K562 (cell line): ENCODE measurements at regions not wholly inside any gene's neighbourhood (a gene's known extent, or its start where the extent isn't known, plus 50 kb on each side); places are given as distances from the start of the nearest gene placed in this dataset.

ENCODE experiments used
- ATAC-seq: fragments of 200-7000 bp; cut with Tn5 transposase; 3 replicates; pipeline ENCODE4 v1.9.1; 2020; ENCODE audit warnings: moderate library complexity
- BruUV-seq: library from RNA; stranded (reverse); fragments of 400-500 nt; replicated peaks from 2 replicates; lab custom pipeline; 2021; lab: Mats Ljungman, UMichigan
- CTCF ChIA-PET: fragments of 300-600 bp; formaldehyde crosslinking; extraction: SDS; loops from one replicate; lab custom pipeline; 2021; ENCODE audit warnings: low intra/inter-chr PET ratio; lab: Yijun Ruan, JAX
- POLR2A ChIA-PET: fragments of 300-600, 350-650 bp; sonication (Branson Sonifier 250); formaldehyde crosslinking; extraction: SDS; loops from one replicate; lab custom pipeline; 2021; ENCODE audit warnings: antibody characterized with exemption, inconsistent platforms; lab: Yijun Ruan, JAX
- DNase-seq, 4 experiments: peaks; one replicate each; pipeline versions ENCODE4 v3.0.0 to v3.0.0-alpha.2; 2011 to 2018; ENCODE audit warnings: low spot score in 3 of 4, mixed read lengths in 3 of 4; ENCODE audit errors: extremely low read depth in 1 of 4
- FAIRE-seq: peaks from 2 replicates; lab custom pipeline; 2011; peaks lifted over from hg19 to GRCh38; lab: Jason Lieb, UNC
- H2AFZ ChIP-seq: 2 replicates; pipeline ENCODE4 v1.6.0; 2011; ENCODE audit warnings: low read depth, low read length, control low read depth, inconsistent platforms
- H3K27ac ChIP-seq: fragments of 200-600 bp; 3 replicates; pipeline ENCODE4 v1.8.0; 2011; ENCODE audit warnings: low read depth, mild to moderate bottlenecking, control low read depth, inconsistent platforms, low read length, moderate library complexity, mixed read lengths; ENCODE audit errors: extremely low read depth
- H3K27me3 ChIP-seq, 2 experiments: fragments of 300-600 bp in 1 of 2; 2 replicates in 1 of 2; 3 replicates in 1 of 2; pipeline versions ENCODE4 v1.6.0 to v1.8.0; 2011; ENCODE audit warnings: inconsistent platforms in 2 of 2, low read length in 2 of 2, mild to moderate bottlenecking in 1 of 2, mixed read lengths in 1 of 2, moderate library complexity in 1 of 2; ENCODE audit not compliant: control insufficient read depth in 2 of 2, insufficient read depth in 2 of 2
- H3K36me3 ChIP-seq: fragments of 300-600 bp; 3 replicates; pipeline ENCODE4 v1.8.0; 2011; ENCODE audit warnings: mild to moderate bottlenecking, low read length, inconsistent platforms; ENCODE audit not compliant: control insufficient read depth, insufficient read depth
- H3K4me1 ChIP-seq, 2 experiments: fragments of 200-600 bp in 1 of 2; replicated peaks in 1 of 2; 2 replicates in 1 of 2; 3 replicates in 1 of 2; pipeline versions ENCODE4 v1.5.1 to v1.8.0; 2011; ENCODE audit warnings: inconsistent platforms in 2 of 2, low read length in 2 of 2, mild to moderate bottlenecking in 1 of 2, mixed read lengths in 1 of 2, moderate library complexity in 1 of 2; ENCODE audit not compliant: control insufficient read depth in 2 of 2, insufficient read depth in 2 of 2
- H3K4me2 ChIP-seq: 2 replicates; pipeline ENCODE4 v1.6.1; 2011; ENCODE audit warnings: low read length, control low read depth, inconsistent platforms, mixed read lengths; ENCODE audit not compliant: insufficient read depth
- H3K4me3 ChIP-seq: fragments of 200-600 bp; sonication (generic), shearing (Covaris generic); 2 replicates; pipeline ENCODE4 v1.5.1; 2016; ENCODE audit warnings: control low read depth, inconsistent platforms
- H3K79me2 ChIP-seq: fragments of 200-600 bp; 3 replicates; pipeline ENCODE4 v1.8.0; 2011; ENCODE audit warnings: low read length, inconsistent platforms; ENCODE audit not compliant: control insufficient read depth, insufficient read depth
- H3K9ac ChIP-seq, 2 experiments: 2 replicates each; pipeline versions ENCODE4 v1.6.0 to v1.6.1; 2011; ENCODE audit warnings: low read depth in 2 of 2, low read length in 2 of 2, control low read depth in 1 of 2, inconsistent platforms in 1 of 2, mild to moderate bottlenecking in 1 of 2, mixed read lengths in 1 of 2; ENCODE audit not compliant: insufficient read depth in 1 of 2
- H3K9me1 ChIP-seq: one replicate; pipeline ENCODE4 v1.6.0; 2011; ENCODE audit warnings: inconsistent platforms, mild to moderate bottlenecking, low read length, moderate library complexity; ENCODE audit not compliant: control insufficient read depth, insufficient read depth
- H3K9me3 ChIP-seq: replicated peaks from 2 replicates; pipeline ENCODE4 v1.5.1; 2011; ENCODE audit warnings: low read depth, low read length, inconsistent platforms; ENCODE audit not compliant: control insufficient read depth, insufficient read depth
- H4K20me1 ChIP-seq: replicated peaks from 2 replicates; pipeline ENCODE4 v1.6.1; 2011; ENCODE audit warnings: low read length, inconsistent platforms, mixed read lengths; ENCODE audit not compliant: control insufficient read depth, insufficient read depth
- ARHGAP35 ChIP-seq: fragments of 450-650 bp; IDR thresholded peaks from 2 replicates; pipeline ENCODE4 v1.6.1; 2018; ENCODE audit not compliant: partially characterized antibody
- BACH1 ChIP-seq: fragments of 200-800 bp; sonication (Bioruptor generic); IDR thresholded peaks from 2 replicates; pipeline ENCODE4 v1.6.1; 2016; ENCODE audit warnings: missing genetic modification characterization, missing compliant biosample characterization
- CBX3 ChIP-seq, 2 experiments: IDR thresholded peaks; 1 replicate in 1 of 2; 2 replicates in 1 of 2; pipeline ENCODE4 v1.6.1; 2012; ENCODE audit warnings: inconsistent platforms in 2 of 2, low read length in 2 of 2, borderline replicate concordance in 1 of 2, control low read depth in 1 of 2
- CREB1 ChIP-seq, 2 experiments: sonication (generic) in 1 of 2; formaldehyde crosslinking in 1 of 2; IDR thresholded peaks; 2 replicates each; pipeline versions ENCODE4 v1.6.1 to v1.8.0; 2012 to 2022; ENCODE audit warnings: inconsistent platforms in 1 of 2, mild to moderate bottlenecking in 1 of 2, missing genetic modification reagents in 1 of 2, moderate library complexity in 1 of 2
- CTBP1 ChIP-seq: fragments of 450-650 bp; IDR thresholded peaks from 2 replicates; pipeline ENCODE4 v1.6.1; 2016; ENCODE audit warnings: borderline replicate concordance
- ETV1 ChIP-seq: fragments of 450-650 bp; conservative IDR thresholded peaks from 2 replicates; pipeline ENCODE4 v1.6.1; 2016; ENCODE audit warnings: missing genetic modification characterization, control low read depth, low read depth, missing compliant biosample characterization
- MTA1 ChIP-seq: fragments of 450-650 bp; IDR thresholded peaks from 2 replicates; pipeline ENCODE4 v1.6.1; 2017; ENCODE audit warnings: borderline replicate concordance
- MYNN ChIP-seq, 2 experiments: sonication (generic); formaldehyde crosslinking in 1 of 2; IDR thresholded peaks; 2 replicates each; pipeline versions ENCODE4 v1.5.0 to v1.6.1; 2016 to 2020; ENCODE audit warnings: antibody characterized with exemption in 1 of 2, missing genetic modification reagents in 1 of 2
- NFIX ChIP-seq: fragments of 250-450 bp; sonication (Bioruptor Pico); IDR thresholded peaks from 2 replicates; pipeline ENCODE4 v1.4.0; 2020; ENCODE audit warnings: low read depth, mild to moderate bottlenecking, moderate library complexity
- SRSF3 ChIP-seq: fragments of 200-400 bp; formaldehyde crosslinking; IDR thresholded peaks from 2 replicates; pipeline ENCODE4 v1.6.1; 2016; ENCODE audit warnings: mild to moderate bottlenecking, low read length, moderate library complexity; ENCODE audit not compliant: insufficient read depth
- TRIM24 ChIP-seq, 2 experiments: fragments of 450-650 bp; IDR thresholded peaks; 2 replicates each; pipeline ENCODE4 v1.6.1; 2016
- TRIM28 ChIP-seq: fragments of 450-650 bp; IDR thresholded peaks from 2 replicates; pipeline ENCODE4 v1.6.1; 2017
- WHSC1 ChIP-seq: IDR thresholded peaks from one replicate; pipeline ENCODE4 v1.6.1; 2012; ENCODE audit warnings: low read length, control low read depth, inconsistent platforms
- ZNF174 ChIP-seq: fragments of 250-450 bp; sonication (Bioruptor Pico); IDR thresholded peaks from 2 replicates; pipeline ENCODE4 v1.4.0; 2020; ENCODE audit warnings: mild to moderate bottlenecking
- ZNF584 ChIP-seq: fragments of 200-800 bp; sonication (Bioruptor generic); IDR thresholded peaks from 2 replicates; pipeline ENCODE4 v1.6.1; 2016; ENCODE audit warnings: low read depth, mild to moderate bottlenecking, missing genetic modification characterization, missing compliant biosample characterization
- WGBS: fragments of 100-300 bp; shearing (Covaris generic); methylation state at CpG from one replicate; pipeline ENCODE4 v1.1.6; 2016; ENCODE audit warnings: low coverage, mixed read lengths; ENCODE audit not compliant: insufficient coverage; ENCODE audit errors: missing lambda C conversion rate; 5-methylcytosine and 5-hydroxymethylcytosine counted together
- in situ Hi-C: fragments of 300-500 bp; cut with MboI; formaldehyde crosslinking; loops from 4 replicates; pipeline ENCODE4 v1.15.0; 2018; ENCODE audit warnings: inconsistent platforms, mixed read lengths
- intact Hi-C: fragments of 100-400 bp; cut with micrococcal nuclease; formaldehyde crosslinking; loops from 2 replicates; pipeline ENCODE4 v1.14.2; 2022
- TF ChIP-seq, protein P1 (sequence below), 2 experiments: fragments of 150-350 bp in 1 of 2; IDR thresholded peaks; 2 replicates each; pipeline ENCODE4 v1.6.1; 2012 to 2016; ENCODE audit warnings: low read depth in 2 of 2, low read length in 2 of 2, mild to moderate bottlenecking in 1 of 2, moderate library complexity in 1 of 2
- TF ChIP-seq, protein P2 (sequence below): fragments of 250-450 bp; sonication (Bioruptor Pico); IDR thresholded peaks from 2 replicates; pipeline ENCODE4 v1.4.0; 2020; ENCODE audit warnings: mild to moderate bottlenecking, moderate library complexity

DNA sequence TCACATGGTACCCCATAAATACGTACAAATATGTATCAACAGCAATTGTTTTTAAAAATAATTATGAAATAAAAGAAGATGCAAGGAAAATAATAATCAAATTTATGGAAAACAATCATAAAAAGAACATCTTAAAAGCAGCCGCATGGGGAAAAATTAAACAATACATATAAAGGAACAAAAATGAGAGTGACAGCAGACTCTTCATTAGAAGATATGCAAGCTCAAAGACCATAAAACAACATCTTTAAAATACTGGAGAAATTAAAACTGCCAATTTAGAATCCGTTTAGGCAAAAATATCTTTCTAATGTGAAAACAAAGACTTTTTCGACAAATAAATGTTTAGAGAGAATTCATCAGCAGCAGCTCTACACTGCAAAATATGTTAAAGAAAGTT, 190.6 kb upstream of the C11orf58 start:
- WGBS: 72% methylated on average over 4 of the region's 4 CpGs
- Histone ChIP-seq H3K79me2 (no peaks in the 10 kb centered on the region), H3K4me3 (no peak overlapping the region), H3K9me3 (0 out of 2 replicates have a peak, but pooled peaks cover 4% of the 10 kb centered on the region), H3K9me1 (no peaks in the 10 kb centered on the region), H2AFZ (no peak overlapping the region), H3K27ac (no peak overlapping the region), H4K20me1 (no peaks in the 10 kb centered on the region), H3K4me1 (no peaks in the 10 kb centered on the region; a peak in 1 of 5 replicates), H3K4me2 (no peak overlapping the region), H3K27me3 (no peaks in the 10 kb centered on the region), H3K9ac (no peak overlapping the region), H3K36me3 (no peaks in the 10 kb centered on the region)
- FAIRE-seq (no peak), DNase-seq (no peak), ATAC-seq (no peak)
- no TSS peak for BruUV-seq
- CTCF ChIA-PET: no interaction called here
- intact Hi-C loops: no loop called here
- POLR2A ChIA-PET: interaction anchor here (0.6 kb wide), 1 partner anchor 295 kb away, joined by 3 read pairs; no protein-coding TSS in a partner anchor
- in situ Hi-C loops: no loop called here
- TF ChIP-seq ZNF174 (CRISPR knock-in tag) (no peak), BACH1 (tag) (no peak), SRSF3 (no peak), TRIM28 (peak; percentile 61; the same call in 1 of the 2 replicates), ARHGAP35 (no peak), TRIM24 (IDR thresholded peaks at IDR 0.05) (peak in 1 of 2 experiments; percentile 47; a peak in 1 of 4 replicates), ETV1 (tag) (no peak), NFIX (CRISPR knock-in tag) (no peak), ZNF584 (CRISPR knock-in tag) (no peak), CREB1 (IDR thresholded peaks at IDR 0.05) (no peak), CREB1 (CRISPR knock-in tag; IDR thresholded peaks at IDR 0.05) (no peak), MYNN (IDR thresholded peaks at IDR 0.05) (no peak), MYNN (CRISPR knock-in tag; IDR thresholded peaks at IDR 0.05) (no peak), MTA1 (no peak), CTBP1 (no peak), CBX3 (IDR thresholded peaks at IDR 0.05; ENCODE audit: borderline replicate concordance in 1 of 2, low read length in 2 of 2) (peak in 1 of 2 experiments; percentile 83; a peak in 2 of 3 replicates), WHSC1 (no peak)
- TF ChIP-seq, protein P1, sequence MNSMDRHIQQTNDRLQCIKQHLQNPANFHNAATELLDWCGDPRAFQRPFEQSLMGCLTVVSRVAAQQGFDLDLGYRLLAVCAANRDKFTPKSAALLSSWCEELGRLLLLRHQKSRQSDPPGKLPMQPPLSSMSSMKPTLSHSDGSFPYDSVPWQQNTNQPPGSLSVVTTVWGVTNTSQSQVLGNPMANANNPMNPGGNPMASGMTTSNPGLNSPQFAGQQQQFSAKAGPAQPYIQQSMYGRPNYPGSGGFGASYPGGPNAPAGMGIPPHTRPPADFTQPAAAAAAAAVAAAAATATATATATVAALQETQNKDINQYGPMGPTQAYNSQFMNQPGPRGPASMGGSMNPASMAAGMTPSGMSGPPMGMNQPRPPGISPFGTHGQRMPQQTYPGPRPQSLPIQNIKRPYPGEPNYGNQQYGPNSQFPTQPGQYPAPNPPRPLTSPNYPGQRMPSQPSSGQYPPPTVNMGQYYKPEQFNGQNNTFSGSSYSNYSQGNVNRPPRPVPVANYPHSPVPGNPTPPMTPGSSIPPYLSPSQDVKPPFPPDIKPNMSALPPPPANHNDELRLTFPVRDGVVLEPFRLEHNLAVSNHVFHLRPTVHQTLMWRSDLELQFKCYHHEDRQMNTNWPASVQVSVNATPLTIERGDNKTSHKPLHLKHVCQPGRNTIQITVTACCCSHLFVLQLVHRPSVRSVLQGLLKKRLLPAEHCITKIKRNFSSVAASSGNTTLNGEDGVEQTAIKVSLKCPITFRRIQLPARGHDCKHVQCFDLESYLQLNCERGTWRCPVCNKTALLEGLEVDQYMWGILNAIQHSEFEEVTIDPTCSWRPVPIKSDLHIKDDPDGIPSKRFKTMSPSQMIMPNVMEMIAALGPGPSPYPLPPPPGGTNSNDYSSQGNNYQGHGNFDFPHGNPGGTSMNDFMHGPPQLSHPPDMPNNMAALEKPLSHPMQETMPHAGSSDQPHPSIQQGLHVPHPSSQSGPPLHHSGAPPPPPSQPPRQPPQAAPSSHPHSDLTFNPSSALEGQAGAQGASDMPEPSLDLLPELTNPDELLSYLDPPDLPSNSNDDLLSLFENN (IDR thresholded peaks at IDR 0.05; ENCODE audit: low read depth in 2 of 2, low read length in 2 of 2): no peak
- TF ChIP-seq, protein P2, sequence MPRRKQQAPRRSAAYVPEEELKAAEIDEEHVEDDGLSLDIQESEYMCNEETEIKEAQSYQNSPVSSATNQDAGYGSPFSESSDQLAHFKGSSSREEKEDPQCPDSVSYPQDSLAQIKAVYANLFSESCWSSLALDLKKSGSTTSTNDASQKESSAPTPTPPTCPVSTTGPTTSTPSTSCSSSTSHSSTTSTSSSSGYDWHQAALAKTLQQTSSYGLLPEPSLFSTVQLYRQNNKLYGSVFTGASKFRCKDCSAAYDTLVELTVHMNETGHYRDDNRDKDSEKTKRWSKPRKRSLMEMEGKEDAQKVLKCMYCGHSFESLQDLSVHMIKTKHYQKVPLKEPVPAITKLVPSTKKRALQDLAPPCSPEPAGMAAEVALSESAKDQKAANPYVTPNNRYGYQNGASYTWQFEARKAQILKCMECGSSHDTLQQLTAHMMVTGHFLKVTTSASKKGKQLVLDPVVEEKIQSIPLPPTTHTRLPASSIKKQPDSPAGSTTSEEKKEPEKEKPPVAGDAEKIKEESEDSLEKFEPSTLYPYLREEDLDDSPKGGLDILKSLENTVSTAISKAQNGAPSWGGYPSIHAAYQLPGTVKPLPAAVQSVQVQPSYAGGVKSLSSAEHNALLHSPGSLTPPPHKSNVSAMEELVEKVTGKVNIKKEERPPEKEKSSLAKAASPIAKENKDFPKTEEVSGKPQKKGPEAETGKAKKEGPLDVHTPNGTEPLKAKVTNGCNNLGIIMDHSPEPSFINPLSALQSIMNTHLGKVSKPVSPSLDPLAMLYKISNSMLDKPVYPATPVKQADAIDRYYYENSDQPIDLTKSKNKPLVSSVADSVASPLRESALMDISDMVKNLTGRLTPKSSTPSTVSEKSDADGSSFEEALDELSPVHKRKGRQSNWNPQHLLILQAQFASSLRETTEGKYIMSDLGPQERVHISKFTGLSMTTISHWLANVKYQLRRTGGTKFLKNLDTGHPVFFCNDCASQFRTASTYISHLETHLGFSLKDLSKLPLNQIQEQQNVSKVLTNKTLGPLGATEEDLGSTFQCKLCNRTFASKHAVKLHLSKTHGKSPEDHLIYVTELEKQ: no peak
